HG03103 (cell line): ENCODE measurements at regions not wholly inside any gene's neighbourhood (a gene's known extent, or its start where the extent isn't known, plus 50 kb on each side); places are given as distances from the start of the nearest gene placed in this dataset.

Experiments
- ATAC-seq: cut with Tn5 transposase; IDR thresholded peaks from one replicate; pipeline ENCODE4 v1.9.1; 2021; ENCODE audit warnings: low read depth; ENCODE audit not compliant: unreplicated experiment

DNA sequence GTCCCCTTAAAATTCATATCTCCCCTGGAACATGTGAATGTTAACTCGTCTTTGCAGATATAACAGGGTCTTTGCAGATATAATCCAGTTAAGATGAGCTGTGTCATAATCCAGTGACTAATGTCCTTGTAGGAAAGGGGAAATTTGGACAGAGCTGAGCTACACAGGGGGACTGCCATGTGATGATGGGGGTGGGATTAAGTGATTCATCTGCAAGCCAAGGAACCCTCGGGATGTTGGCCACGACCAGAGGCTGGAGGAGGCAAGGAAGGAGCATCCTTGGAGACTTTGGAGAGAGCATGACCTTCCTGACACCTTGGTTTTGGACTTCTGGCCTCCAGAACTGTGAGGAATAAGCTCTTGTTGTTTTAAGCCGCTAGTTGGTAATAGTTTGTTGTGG is 153.9 kb upstream of the PCBD1 start:
- ATAC-seq: no peak

DNA sequence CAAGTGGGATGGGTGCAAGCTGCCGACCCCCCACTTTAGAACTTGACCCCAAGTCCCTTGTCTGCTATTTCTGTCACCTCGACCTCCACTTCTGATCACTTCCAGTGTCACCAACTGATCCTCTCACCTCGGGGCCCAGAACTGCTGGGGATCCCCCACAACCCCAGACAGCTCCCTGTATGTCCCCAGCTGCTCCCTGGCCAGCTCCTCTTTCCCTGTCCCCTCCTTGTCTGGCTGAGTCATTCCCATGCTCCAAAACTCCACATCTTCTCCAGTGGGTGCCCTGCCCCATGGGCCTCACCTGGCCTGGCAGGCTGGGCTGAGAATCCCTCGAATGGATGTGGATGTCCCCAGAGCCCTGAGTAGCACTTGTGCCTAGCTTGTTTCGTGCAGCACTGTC is 154.3 kb upstream of the PCBD1 start:
- no peak for ATAC-seq

DNA sequence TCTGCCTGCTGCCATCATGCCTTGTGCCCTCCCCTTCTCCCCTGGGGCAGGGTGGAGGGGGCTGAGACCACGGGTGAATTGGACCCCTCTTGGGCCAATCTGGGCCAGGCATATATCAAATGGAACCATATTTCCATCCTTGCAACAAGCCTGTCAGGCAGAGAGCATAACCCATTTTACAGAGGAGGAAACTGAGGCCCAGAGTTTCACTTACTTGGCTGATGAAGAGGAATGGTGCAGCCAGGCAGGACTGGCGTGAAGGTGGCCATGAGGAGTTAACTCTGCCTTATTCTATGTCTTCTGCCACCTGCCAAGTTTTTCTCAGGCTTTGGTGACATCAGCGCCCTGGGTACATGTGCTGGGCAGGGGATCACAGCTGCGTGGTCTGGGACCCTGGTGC is 155.5 kb upstream of the PCBD1 start:
- no peak for ATAC-seq

DNA sequence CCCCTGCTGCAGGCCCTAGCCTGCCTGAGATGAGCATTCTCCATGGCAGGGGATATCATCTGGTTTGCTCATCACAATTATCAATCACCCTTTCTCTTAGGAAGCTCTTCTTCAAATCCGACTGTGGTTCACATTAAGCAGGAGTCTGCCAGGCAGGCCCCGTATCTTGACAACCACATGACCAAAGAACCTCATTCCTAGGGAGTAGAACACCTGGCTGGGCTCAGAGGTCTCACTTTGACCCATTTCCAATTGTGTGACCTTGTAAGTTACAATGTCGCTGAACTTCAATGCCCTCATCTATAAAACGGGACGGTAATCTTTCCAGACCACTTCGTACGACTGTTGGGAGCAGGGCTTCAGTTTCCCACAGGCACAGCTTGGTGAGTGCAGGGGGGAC is 156.4 kb upstream of the PCBD1 start:
- ATAC-seq: no peak

DNA sequence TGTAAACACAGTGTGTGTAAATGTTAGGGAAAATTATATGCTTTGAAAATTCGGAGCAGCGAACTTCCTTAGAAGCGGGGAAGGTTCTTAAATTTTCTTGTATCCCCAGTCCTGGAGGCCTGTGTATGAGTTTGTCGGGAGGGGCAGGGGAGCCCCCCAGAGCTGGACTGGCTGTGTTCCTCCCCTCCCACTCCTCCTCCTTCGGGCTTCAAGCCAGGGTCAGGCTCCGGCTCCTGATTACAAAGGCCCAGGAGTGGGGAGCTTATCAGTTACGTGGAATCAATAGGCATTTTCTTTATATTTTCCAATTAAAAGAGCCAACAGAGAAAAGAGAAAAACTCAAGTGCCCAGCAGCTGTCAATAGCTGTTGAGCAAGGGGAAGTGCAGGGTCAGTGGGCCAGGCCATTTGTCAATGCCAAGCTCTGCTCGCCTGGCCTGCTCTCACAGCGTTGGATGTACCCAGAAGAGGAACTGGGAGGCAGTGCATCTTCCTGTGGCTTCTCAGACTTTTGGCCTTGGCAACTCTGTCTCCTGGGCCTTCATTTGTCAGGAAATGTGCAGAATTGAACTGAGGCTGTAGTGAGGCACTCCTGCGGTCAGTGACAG is 156.9 kb upstream of the PCBD1 start:
- ATAC-seq: no peak

DNA sequence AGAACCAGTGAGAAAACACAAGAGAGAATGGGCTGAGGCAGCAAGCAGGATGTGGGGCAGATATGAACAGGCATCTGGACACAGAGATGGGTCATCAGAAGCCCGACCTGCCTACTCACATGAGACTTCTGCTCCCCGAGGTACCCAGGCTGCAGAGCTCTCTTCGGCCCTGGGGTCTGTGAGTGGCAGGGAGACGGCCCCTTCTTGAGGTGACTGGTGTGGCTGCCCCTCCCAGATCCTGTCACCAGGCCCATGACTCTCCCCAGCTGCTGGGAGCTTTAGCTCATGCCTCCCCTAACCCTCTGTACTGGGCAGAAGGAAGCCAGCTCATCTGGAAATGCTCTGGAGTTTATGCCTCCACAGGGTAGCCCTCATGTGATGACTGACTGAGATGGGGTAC is 157.6 kb upstream of the PCBD1 start:
- no peak for ATAC-seq

DNA sequence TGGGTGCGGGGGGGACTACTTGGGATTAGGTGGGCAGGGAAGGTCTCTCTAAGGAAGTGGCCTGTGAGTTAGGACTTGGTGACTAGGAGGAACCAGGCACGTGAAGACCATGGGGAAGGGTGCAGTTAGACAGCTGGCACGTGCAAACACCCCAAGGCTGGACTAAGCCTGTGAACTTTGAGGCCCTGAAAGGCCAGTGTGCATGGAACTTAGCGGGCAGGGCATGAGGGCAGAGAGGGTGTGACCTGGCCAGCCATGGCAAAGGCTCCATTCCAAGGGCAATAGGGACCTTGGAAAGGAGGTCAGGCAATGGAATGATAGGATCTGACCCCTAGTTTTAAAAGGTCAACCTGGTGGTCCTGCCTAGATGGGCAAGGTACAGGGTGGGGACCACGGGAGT is 158.4 kb upstream of the PCBD1 start:
- no peak for ATAC-seq

DNA sequence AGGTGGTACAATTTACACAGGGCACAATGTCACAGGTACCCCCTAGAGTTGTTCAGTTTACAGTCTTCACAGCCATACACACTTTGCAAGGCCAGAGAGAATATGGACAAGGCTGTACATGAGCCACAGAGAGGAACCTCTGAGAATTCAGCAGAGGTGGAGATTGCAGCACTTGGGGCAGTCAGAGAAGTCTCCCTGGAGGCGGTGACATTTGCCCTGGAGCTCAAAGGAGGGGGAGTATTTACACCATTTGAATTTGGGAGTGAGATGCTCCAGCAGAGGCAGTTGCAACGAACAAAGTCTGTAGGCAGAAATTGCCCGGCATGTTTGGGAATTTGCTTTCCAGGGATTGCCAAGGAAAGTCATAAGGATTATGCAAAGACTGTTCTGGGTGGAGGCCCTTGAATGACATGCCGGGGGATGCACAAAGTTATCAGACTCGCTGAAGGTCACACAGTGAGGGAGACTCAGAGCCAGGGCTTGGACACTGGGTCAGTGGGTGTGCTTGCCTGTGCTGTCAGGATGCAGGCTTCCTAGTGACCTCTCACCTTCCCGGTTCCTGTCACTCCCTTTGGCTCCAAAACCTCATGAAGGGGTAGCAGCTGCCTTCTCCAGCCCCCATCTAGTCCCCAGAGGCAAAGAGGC is 160.7 kb upstream of the PCBD1 start:
- no peak for ATAC-seq

DNA sequence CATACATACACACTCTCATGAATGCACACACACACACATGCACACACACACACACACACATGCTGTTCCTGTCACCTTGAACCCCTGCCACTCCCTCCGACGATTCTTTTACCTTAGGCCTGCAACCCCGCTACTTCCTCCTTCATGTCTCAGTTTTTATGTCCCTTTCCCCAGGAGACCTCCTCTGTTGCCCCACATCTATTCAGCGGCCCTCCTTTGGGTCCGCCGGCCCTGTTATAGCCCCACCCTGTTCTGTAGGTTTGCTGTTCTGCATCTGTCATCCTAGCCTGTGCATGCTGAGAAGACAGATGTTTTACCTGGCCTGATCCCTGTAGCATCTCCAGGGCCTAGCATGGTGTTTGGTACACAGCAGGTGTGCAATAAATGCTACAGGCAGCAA is 161.6 kb upstream of the PCBD1 start:
- no peak for ATAC-seq

DNA sequence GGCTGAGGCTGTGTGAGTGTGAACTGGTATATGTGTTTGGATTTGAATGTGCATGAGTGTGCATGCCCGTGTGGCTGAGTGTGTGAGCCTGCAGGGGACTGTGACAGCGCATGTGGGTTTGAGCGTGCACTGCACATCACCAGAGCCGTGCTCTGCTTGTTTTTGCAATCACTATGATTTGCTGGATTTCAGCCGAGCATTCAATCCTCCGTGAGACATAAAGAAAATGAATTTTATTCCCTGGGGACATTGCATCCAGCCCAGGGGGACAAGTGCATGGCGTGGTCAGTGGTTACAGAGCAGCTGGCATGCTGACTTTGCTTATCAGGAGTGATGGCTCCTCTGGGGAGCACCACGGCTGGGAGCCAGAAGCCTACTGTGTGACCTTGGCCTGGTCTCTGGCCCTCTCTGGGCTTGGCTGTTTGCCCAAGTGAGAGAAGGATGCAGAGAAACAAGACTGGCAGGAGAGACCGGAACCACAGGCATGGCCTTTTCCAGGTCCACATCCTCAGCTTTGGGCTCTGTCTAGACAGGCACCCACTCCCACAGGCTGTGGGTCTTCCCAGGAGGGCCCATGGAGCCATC is 160.2 kb upstream of the UNC5B start:
- ATAC-seq: no peak

DNA sequence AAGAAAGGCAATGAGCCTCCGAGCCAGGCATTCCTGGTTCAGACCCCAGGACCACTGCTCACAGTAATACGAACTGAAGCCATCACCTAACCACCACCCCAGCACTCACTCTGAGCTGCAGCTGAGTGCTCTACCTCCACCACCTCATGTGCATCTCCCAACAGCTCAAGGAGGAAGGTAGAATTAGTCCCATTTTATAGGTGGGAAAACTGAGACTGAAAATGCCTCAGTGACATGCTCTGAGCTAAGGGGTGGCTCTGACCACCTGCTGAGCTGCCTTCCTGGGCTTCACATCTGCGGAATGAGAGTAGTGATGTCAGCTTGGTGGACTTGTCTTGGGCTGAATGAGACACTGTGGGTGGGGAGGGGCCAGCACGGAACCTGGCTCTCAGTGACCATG is 159.7 kb upstream of the UNC5B start:
- ATAC-seq: no peak

DNA sequence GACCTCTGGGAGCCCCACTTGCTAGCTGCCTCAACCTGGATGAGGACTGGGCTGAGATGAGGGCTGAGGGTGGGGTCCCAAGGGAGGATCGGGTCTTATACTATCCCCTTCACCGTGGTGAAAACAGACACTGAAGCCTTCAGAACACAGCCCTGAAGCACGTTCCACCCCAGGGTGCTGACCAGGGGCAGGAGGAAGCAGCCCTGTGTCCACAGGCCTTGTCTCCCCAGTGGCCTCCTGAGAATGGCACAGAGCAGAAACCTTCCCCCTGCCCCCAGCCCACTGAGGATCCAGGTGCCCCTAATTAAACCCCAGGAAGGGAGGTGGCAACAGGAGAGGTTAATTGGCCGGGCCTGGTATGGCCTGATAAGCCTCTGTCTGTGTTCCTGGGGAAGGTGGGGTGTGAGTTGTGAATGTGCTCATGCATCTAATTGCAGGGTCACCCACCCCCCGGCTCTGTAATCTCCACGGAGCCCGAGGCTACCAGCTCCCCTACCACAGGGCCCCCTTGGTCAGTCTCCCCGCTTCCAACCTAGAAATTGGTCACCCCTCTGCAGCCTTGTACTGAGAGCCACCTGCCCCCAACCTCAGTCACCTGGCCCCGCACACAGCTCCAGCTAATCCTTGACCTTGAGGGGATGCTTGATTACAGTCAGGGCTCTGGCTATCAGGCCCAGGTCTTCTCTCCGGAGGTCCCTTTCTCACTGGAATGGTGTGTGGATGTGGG is 159.0 kb upstream of the UNC5B start:
- ATAC-seq: no peak

DNA sequence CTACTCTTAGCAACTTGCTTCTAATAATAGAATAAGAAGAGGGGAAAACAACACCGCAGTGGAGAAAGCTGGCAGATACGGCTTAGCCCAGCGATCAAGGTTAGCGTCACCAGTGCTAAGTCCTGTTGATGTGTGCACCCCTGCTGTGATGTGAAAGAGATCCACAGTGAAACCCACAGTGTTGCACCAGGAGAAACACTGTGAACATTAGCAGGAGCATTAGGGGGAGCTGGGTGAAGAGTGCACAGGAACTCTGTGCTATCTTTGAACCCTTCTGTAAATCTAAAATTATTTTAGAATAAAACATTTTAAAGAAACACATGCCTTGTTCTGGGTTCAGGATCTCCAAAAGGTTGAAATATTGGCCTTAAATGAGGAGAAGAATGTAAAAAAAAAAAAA is 154.1 kb upstream of the UNC5B start:
- no peak for ATAC-seq

DNA sequence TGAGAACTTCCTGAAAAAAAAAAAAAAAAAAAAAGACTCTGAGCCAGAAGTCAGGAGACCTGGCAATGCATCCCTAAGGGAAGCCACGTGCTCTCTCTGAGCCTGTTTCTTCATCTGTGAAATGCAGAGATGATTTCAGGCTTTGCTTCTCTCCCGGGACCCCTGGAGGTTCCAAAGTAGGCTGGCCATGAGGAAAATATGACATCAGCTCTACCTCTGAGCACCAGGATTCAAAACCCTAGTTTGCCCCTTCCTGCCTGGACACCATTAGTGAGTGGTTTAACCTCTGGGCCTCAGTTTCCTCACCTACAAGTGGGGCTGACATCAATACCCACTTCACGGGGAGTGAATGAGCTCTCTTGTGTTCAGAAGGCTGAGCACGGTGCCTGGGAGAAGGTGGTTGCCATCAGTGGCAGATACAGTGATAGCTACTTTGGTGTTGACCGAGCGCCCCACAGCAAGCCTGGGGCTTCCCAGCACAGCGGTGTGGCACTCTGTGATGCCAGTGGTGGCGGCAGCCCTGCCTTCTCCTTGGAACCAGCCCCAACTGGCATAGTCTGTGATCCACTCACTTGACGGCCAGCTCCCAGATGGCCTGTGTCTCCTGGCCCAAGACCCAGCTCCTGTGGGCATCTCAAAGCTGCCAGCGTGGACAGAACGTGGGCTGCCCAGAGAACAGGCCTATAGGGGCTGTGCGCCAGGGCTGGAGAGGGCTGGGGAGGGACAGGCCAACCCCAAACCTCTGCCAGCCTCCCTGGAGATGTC is 153.1 kb upstream of the UNC5B start:
- no peak for ATAC-seq

DNA sequence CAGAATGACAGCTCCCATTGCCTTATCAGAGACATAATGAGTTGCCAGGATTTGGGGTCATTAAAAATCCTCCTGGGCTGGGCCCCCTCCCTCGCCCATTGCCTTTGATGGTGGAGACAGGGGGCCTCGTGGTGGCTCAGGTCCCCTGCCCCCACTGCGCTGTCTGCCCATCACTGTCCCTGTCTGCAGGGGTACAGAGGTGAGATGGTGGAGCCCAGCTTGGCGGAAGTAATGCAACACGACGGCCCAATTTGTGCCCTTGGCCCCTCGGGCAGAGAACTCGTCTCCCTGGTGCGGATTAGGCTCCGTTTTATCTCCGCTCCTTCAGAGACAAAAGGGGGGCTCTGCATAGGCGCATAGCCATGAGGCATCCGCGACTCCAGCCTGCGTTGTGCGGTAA is 152.4 kb upstream of the UNC5B start:
- no peak for ATAC-seq

DNA sequence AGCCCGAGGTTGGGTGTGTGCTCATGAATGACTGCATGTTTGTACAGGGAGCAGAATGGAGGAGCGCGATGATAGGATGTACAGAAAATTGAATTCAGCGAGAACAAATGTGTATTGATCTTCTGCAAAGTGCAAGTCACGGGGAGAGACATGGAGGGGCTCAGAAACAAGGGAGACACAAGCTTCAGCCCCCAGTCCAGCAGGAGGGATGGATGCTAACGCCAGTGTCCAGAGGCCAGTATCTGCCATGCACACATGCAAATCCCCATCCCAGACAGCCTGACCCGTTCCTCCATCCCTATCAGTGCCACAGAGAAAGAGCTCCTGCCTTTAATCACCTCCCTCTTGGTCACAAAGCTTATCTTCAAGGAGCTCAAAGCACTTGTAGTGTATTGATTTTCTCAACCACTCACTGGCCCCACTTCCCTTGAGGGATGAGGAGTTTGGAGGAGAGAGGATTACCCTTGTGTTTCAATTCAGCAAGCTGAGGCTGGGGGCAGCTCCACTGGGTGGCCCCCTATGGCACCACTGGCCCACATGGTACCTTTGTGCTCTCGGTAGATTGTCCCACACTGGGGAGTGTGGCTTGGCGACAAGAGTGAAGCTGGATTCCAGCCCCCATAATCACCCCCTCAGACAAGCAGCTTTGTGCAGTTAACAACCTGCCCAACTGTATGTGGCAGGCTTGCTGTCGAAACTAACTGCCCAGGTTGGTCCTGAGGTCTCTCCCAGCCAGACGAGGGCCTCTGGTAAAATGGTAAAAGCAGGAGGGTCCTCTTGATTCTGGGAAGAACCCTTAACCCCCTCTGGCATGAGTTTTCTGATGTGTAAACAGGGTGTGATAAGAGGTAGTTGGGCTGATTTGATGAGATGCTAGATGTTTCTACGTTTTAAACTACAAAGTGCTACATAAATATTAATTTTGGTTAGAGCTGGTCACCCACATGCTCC is 151.6 kb upstream of the UNC5B start:
- ATAC-seq: no peak

DNA sequence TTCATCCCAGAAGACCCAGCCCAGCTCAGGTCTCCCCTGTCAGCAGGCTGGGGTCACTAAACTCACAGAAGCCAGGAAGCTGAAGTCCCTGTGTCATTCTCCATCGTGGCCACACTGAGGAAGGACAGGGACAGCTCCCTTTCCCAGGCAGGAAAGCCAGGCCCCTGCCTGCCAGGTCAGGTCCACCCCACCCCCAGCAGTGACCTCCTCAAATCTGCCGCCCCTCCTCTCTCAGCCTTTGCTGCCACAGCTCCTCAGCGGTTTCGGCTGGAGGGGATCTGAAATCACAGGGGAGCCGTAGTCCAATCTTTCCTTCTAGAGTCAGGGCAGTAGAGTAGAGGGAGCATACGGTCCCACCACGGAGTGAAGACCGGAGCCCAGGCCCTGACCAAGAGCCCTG is 150.9 kb upstream of the UNC5B start:
- ATAC-seq: no peak

DNA sequence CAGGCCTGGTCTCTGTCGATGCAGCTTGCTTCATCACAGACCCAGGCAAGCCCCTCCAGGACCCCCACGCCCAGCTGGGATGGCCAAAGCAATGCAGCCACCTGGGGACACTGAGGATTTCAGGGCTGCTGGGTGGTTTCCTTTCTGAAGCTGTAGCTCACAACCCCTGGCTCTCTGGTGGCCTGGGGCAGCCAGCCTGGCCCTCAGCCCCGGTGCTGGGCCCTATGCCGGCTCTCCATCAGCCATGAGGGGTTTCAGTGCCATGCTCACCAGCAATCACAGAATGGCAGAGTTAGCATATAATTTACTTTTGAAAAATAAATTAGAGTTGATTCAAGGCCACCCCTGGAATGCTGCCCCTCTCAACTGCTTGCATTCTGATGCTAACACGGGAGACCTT is 150.2 kb upstream of the UNC5B start:
- ATAC-seq: no peak

DNA sequence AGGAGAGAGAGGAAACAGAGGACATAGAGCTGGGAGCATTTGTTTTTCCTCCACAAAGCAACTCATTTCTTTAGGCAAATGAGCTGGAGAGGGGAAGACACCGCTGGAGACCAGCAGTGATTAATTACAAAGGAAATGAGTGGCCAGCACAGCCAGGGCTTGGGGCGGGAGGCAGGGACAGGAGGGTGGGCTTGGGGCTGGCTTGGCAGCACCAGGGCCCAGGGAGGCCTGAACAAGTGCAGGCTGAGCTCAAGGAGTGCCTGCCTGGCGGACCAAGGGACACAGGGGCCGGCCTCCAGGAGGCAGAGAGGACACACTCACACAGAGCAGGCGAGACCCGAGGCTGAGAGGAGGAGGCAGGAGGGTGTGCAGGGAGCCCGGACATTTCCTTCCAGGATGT is 149.0 kb upstream of the UNC5B start:
- no peak for ATAC-seq
